ENCODE measurements at regions not wholly inside any gene's neighbourhood (a gene's known extent, or its start where the extent isn't known, plus 50 kb on each side); places are given as distances from the start of the nearest gene placed in this dataset.
"Not testable (repeated sequence)": the region's sequence is repeated elsewhere in the genome, so short reads cannot be mapped to it uniquely, and the experiment has no call there.

DNA sequence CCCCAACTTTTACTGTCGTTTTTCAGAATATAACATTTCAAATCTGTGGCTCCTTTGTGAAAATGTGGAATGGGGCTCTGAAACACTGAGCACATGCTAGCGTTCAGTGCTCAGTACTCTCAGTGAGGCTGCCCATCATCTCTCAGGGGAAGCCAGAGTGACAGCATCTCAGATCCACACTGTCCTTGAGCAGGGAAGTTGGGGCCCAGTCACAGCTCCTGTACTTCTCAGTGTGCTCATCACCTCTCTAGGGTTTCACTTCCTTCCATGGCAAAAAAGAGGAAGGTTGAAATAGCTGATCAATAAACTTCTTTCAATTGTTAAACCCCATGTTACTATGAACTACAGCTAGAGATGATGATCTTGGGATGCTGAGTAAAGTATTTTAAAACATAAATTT, 565.9 kb upstream of the SPRY2 start:
- DNase-seq, result no peak
- H3K27ac ChIP-seq, result no peak overlapping the region
- no peak overlapping the region for H3K4me3 ChIP-seq (ENCODE audit: low read depth, low read length)
- in situ Hi-C loops (cut with HindIII; ENCODE audit: low pct_ligation_motif_present, low sequenced_read_pairs), result no loop called here
- no peaks in the 10 kb centered on the region for H3K36me3 ChIP-seq (replicated peaks)
- no peak for TF ChIP-seq CTCF (IDR thresholded peaks at IDR 0.05; ENCODE audit: low read depth, low read length, missing control alignments)
- H3K27me3 ChIP-seq (replicated peaks), result no peaks in the 10 kb centered on the region

- TF ChIP-seq CTCF (IDR thresholded peaks at IDR 0.05; ENCODE audit: low read depth, low read length, missing control alignments), result no peak
- Histone ChIP-seq H3K4me3 (ENCODE audit: low read depth, low read length) (no peak overlapping the region), H3K27ac (no peak overlapping the region), H3K27me3 (replicated peaks) (no peaks in the 10 kb centered on the region), H3K36me3 (replicated peaks) (no peaks in the 10 kb centered on the region)
- in situ Hi-C loops (cut with HindIII; ENCODE audit: low pct_ligation_motif_present, low sequenced_read_pairs), result no loop called here
- no peak for DNase-seq
Measured at GRCh38 chr13:80904386-80904785, 563.5 kb upstream of the SPRY2 start.

DNA sequence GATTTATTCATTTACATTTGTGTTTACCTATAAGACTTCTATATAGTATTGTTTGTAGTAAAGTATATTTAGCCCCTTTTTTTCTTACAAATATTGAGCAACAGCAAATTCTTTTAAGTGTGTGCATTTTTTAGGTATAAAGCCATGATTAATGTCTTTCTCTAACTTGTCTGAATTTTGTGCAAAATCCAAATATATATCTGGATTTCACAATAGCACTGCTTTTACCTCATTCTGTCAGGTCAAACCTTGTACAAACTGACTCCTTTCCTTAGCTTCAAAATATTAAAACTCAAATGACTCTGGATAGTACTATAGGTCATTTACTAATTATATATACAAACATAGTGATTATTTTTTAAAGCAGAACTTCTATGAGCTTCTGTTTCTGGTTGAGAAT, 563.0 kb upstream of the SPRY2 start:
- Histone ChIP-seq H3K27ac (no peak overlapping the region), H3K36me3 (replicated peaks) (no peaks in the 10 kb centered on the region), H3K4me3 (ENCODE audit: low read depth, low read length) (no peak overlapping the region), H3K27me3 (replicated peaks) (no peaks in the 10 kb centered on the region)
- no peak for TF ChIP-seq CTCF (IDR thresholded peaks at IDR 0.05; ENCODE audit: low read depth, low read length, missing control alignments)
- in situ Hi-C loops (cut with HindIII; ENCODE audit: low pct_ligation_motif_present, low sequenced_read_pairs), result no loop called here
- DNase-seq, result no peak

- TF ChIP-seq CTCF (IDR thresholded peaks at IDR 0.05; ENCODE audit: low read depth, low read length, missing control alignments), result no peak
- H3K36me3 ChIP-seq (replicated peaks), result no peaks in the 10 kb centered on the region
- H3K4me3 ChIP-seq (ENCODE audit: low read depth, low read length), result no peak overlapping the region
- H3K27ac ChIP-seq, result no peak overlapping the region
- no peak for DNase-seq
- in situ Hi-C loops (cut with HindIII; ENCODE audit: low pct_ligation_motif_present, low sequenced_read_pairs), result no loop called here
- no peaks in the 10 kb centered on the region for H3K27me3 ChIP-seq (replicated peaks)
Measured at GRCh38 chr13:80901530-80901929, 560.6 kb upstream of the SPRY2 start.

- H3K27me3 ChIP-seq (replicated peaks), result no peaks in the 10 kb centered on the region
- H3K27ac ChIP-seq, result no peak overlapping the region
- no peak for TF ChIP-seq CTCF (IDR thresholded peaks at IDR 0.05; ENCODE audit: low read depth, low read length, missing control alignments)
- in situ Hi-C loops (cut with HindIII; ENCODE audit: low pct_ligation_motif_present, low sequenced_read_pairs), result no loop called here
- no peak overlapping the region for H3K4me3 ChIP-seq (ENCODE audit: low read depth, low read length)
- H3K36me3 ChIP-seq (replicated peaks), result no peaks in the 10 kb centered on the region
- DNase-seq, result no peak
Measured at GRCh38 chr13:80901111-80901510, 560.2 kb upstream of the SPRY2 start.

GRCh38 chr13:80900561-80900960, 559.6 kb upstream of the SPRY2 start:
- no peak for DNase-seq
- in situ Hi-C loops (cut with HindIII; ENCODE audit: low pct_ligation_motif_present, low sequenced_read_pairs), result no loop called here
- H3K4me3 ChIP-seq (ENCODE audit: low read depth, low read length), result no peak overlapping the region
- no peaks in the 10 kb centered on the region for H3K36me3 ChIP-seq (replicated peaks)
- no peak overlapping the region for H3K27ac ChIP-seq
- no peak for TF ChIP-seq CTCF (IDR thresholded peaks at IDR 0.05; ENCODE audit: low read depth, low read length, missing control alignments)
- no peaks in the 10 kb centered on the region for H3K27me3 ChIP-seq (replicated peaks)

GRCh38 chr13:80897641-80898040, 556.7 kb upstream of the SPRY2 start:
- H3K27ac ChIP-seq; H3K36me3 ChIP-seq (replicated peaks); H3K4me3 ChIP-seq (ENCODE audit: low read depth, low read length); H3K27me3 ChIP-seq (replicated peaks); DNase-seq; in situ Hi-C loops (cut with HindIII; ENCODE audit: low pct_ligation_motif_present, low sequenced_read_pairs): not testable (repeated sequence)
